HG02938 (cell line): ENCODE measurements at regions not wholly inside any gene's neighbourhood (a gene's known extent, or its start where the extent isn't known, plus 50 kb on each side); places are given as distances from the start of the nearest gene placed in this dataset.
"Not testable (repeated sequence)": the region's sequence is repeated elsewhere in the genome, so short reads cannot be mapped to it uniquely, and the experiment has no call there.

Experiments
- ATAC-seq: cut with Tn5 transposase; IDR thresholded peaks from one replicate; pipeline ENCODE4 v1.9.1; 2021; ENCODE audit warnings: mild to moderate bottlenecking, moderate library complexity; ENCODE audit not compliant: unreplicated experiment

DNA sequence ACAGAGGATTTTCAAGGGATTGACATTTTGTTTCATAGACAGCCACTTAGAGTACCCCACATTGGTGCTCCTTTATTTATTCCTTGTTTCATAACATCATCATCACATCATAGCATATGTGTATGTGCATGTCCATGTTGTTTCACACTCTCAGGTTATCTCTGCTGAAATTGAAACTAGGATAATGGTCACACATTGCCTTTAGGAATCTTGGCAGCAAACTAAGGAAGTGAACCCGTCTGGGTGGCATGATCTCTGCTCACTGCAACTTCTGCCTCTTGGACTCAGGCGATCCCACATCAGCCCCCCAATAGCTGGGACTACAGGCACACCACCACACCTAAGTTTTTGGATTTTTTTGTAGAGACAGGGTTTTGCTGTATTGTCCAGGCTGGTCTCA lies 234.2 kb upstream of the ANKRD50 start:
- no peak for ATAC-seq

DNA sequence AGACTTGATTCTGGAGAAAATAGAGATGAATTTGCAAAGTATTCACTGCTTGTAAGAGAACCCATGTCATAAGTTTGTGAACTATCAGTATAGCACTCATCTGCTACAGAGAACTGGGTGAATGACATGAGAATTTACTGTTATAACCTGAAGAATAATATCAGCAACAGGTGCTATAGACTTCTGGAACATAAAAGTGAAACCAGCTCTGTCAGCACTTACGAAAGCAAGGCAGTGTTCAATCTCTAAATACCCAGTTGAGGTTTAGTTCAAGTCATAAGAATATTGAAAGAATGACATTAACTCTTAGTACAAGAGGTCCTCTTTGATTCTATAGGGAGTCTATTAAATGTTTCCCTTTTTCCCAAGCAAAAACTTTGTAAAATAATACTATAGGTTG lies 232.9 kb upstream of the ANKRD50 start:
- ATAC-seq, result peak; percentile 66

DNA sequence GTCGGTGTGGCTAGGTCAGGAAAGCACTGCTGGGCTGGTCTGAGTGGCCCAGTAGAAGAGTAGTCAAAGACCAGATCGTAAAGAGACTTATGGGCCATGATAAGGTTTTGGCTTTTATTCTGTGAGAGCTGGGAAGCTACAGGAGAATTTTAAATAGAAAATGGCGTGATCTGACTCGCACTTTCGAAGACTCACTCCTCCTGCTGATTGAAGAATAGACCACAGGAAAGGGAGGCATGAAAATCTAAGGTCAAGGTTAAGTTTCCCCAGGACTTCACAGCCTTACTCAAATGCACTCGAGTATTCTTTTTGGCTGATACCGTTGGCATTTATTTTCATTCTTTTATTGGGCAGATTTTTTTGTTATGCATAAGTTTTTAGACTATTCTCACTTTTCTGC lies 231.4 kb upstream of the ANKRD50 start:
- no peak for ATAC-seq

DNA sequence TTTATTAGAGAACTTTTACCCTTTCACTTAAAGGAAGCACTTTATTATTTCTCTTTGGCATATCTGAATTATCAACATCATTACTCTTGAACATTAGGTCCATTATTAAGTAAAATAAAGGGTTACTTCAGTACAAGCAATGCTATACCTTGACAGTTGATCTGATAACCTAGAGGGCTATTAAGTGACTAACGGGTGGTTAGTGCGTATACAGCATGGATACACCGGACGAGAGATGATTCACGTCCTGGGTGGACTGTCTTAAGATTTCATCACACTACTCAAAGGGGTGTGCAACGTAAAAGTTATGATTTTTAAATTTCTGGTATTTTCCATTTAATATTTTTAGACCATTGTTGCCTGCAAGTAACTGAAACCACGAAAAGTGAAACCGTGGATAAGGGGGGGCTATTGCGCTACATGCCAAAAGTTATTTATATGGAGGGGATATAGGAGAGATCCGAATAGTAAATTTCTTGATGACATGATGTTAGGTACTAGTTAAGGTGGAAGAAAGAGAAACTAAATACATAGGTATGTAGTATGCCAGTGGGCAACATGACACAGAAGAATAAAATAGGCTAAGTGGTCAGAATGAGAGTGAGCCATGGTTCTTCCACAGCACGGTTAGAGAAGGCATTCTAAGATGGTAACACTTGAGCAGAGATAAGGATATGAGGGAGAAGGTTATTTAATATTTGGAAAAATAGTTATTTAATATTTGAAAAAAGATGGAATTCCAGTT lies 230.8 kb upstream of the ANKRD50 start:
- no peak for ATAC-seq

DNA sequence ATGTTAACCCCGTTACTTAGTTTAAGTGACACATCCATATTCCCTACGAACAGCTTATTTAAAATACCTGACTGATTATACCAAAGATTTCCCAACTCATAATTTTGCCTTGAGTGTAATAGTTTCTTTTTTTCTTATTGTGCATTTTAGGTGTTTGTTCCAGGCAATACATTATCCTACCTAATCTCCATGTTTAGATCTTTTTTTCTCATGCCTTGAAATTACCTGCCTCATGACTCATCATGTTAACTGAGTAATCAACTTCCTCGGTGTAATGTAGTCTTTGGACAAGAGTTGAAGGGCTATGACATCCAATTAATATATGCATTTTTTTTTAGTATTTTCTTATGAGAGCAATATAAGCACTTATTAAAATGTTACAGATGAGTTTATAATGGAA lies 228.7 kb upstream of the ANKRD50 start:
- ATAC-seq, result no peak

DNA sequence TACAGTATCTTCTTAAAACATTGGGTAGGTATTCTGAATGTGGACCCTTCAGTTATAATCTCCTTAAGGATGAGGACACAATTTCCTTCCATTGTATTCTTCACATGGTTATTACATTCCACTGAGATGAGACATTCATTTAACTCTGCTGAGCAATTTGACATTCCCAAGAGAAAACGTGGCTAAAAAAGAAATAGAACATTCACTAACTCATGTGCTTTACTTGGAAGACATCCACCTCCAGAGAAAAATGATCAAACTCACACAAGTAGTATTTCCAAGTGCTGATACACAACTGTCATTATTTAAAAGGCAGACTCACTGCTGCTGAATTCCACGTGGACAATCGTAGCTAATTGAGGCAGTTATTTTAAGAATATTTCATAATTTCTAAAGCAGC lies 227.9 kb upstream of the ANKRD50 start:
- ATAC-seq, result no peak

DNA sequence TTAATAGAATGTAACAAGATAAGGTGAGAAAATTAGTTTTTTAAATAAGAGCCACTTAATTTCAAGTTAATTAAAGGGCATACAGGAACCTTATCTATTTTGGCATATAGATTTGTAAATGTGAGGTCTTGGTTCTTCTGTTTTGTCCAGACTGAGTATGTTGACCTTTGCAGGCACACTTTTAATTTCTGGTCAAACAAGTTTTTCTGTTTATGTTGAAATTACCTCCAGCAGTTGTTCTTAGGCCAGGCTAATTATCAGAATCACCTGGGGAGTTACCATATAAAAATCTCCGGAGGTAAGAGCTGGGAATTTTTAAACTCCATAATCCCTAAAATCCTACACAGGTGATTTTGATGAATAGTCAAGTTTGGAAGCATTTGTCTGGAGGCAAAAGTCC lies 227.4 kb upstream of the ANKRD50 start:
- ATAC-seq, result no peak

DNA sequence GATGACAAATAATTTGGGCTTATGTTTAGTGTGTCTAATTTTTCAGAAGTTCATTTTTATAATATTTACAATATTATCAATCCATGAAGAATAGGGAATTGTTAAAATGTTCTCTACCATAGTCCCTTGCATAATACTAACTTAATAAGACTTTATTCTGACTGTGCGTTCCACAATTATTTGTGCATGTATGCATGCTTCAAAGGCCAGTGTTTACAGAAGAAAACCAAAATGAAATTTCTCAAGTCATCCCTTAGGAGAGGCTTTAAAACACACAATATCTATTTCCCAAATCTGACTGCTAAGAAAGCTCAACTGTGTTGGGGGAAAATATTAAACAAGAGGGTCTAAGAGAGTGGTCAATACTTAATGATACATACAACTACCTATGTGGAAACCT lies 226.3 kb upstream of the ANKRD50 start:
- no peak for ATAC-seq

DNA sequence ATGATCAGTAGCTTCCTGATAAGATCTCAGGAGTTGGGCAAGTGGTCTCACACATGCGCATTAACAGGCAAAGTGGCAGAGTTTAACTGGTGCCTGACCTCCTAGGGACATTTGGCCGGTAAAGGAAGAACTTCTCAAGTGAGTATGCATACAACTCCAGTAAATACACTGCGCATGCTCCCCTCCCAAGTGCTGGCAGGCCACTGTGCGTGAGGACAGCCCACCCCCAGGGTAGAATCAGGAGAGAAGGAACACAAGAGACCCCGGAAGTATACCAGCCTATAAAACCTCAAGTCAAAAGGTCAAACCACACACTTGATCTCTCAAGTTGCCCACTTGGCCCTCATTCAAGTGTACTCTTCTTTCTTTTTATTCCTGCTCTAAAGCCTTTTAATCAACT lies 225.5 kb upstream of the ANKRD50 start:
- ATAC-seq, result no peak

DNA sequence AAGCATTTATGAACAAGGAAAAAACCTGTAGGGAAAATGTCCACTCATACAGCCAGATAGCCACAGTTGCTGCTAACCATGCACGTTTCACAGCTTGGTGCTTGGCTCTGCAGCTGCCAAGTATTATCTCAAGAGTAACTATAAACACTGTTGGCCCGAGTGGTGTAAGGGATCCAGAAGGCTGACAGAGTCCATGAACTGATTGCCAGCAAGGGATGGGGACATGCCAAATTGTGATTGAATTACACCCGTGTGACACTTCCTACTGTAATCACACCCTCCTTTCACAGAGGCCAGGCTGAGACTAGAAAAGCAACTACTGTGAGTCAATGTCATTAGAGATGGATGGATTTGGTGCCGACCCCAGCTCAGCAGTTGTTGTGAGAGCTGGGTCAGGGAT lies 223.9 kb upstream of the ANKRD50 start:
- ATAC-seq, result no peak

DNA sequence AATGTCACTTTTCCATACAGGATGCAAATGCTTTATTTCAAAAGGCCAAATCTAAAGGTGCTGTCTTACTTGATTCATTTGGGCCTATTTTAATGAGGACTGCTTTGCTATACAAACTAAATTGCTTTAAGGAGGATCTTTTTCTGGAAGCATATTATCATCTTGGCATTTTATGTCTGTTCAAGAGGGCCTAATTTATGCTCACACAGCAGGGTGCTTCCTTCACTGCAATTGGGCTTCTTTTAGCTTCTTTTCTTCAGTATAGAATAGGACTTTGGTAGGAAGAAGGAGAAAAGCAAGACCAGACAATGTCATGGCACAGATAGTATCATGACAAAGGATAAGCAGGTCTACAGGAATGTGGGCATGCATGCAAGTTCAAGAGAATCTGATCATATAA lies 222.4 kb upstream of the ANKRD50 start:
- no peak for ATAC-seq

DNA sequence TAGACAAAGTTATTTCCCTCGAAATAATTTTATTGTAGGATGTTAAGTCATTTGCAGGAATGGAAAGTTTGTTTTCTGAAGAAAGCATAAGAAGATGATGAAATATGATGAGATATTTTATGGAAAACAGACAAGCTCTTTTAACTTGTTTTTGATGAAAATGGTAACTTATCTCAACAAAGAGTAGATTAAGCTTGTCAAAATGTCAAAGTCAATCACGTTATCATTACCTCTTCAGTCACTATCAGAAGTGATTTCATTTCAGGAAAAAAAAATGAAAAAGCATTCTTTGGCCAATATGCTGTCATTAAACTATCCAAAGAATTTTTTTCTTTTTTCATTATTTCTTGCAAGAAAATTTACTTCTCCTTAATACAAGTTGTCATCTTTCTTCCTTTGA lies 221.0 kb upstream of the ANKRD50 start:
- ATAC-seq, result no peak

DNA sequence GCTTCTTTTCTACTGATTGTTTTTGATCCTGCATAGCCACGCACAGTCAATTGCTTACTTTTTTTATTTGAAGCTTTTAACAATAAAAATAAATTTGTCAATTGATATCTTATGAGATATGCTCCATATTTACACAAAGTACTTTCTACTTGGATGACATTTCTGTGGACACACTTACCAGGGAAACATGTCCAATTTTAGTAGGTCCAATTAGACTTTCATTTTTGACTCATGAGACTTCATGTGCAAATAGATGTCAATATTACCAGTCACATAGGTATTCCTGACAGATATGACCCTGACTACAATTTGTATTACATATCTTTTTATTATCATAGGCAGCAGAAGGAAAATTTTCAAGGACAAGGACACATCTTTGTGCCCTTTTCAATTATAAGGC lies 219.9 kb upstream of the ANKRD50 start:
- ATAC-seq, result no peak

DNA sequence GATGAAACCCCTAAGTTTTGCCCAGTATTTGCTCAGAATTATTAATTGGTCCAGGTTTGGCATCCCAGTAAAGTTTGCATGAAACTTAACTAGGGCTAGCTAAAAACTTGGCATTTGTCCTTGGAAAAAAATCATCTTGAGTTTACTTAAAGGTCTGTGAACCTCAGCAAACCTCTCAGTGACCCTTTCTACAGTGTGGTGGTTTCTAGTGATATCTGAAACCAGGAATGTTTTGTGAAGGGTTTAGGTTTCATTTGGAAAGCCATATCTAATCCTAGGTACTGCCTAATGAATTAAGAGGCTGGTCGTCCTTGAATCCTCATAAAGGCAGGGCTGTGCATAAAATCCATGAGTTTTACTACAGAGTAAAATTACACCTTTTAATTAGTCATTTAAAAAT lies 218.5 kb upstream of the ANKRD50 start:
- ATAC-seq, result no peak

DNA sequence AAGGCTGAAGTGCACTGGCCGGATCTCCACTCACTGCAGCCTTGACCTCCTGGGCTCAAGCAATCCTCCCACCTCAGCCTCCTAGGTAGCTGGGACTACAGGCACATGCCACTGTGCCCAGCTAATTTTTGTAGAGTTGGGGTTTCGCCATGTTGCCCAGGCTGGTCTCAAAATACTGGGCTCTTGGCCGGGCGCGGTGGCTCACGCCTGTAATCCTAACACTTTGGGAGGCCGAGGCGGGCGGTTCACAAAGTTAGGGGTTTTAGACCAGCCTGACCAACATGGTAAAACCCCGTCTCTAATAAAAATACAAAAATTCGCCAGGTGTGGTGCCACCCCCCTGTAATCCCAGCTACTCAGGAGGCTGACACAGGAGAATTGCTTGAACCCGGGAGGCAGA lies 210.2 kb upstream of the ANKRD50 start:
- ATAC-seq, result not testable (repeated sequence)

DNA sequence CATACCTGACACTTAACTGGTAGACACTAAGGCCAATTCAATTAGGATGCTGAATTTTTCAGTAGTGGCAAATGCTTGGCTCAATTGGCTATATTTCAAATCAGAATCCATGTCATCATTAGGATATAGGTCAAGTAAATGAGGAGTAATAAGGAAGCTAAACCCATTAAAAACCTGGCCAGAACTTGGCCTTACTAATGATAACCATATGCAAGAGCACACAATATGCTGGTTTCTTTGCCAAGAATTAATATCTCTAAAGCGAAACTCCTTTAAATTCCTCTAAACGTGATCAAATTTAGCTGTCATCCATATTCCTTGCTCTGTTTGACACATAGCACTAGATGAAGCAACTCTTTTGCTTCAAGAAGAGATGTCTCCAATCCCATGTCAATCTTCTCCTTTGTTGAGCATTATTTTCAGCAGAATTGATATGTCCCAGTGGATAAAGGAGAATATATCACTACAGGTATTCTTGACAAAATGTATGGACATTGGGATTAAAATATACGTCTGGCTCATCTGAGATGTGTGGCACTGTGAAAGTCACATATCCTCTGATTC lies 206.1 kb upstream of the ANKRD50 start:
- ATAC-seq, result no peak

DNA sequence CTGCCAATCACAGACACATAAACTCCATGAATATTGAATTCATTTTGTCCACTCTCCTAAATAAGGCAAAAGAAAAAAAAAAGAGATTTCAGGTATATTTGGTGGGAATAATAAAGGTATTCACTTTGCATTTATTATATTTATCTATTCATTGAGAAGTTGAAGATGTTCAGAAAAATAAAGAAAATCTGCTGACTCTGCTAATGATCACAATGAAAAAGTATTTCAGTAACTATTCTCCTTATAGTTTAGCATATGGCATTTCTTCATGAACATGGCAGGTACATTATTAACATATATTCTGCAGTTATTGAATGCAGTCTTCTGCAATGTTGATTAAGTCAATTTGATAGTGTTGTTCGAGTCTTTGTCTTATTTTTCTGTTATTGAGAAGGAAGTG lies 202.5 kb upstream of the ANKRD50 start:
- no peak for ATAC-seq

DNA sequence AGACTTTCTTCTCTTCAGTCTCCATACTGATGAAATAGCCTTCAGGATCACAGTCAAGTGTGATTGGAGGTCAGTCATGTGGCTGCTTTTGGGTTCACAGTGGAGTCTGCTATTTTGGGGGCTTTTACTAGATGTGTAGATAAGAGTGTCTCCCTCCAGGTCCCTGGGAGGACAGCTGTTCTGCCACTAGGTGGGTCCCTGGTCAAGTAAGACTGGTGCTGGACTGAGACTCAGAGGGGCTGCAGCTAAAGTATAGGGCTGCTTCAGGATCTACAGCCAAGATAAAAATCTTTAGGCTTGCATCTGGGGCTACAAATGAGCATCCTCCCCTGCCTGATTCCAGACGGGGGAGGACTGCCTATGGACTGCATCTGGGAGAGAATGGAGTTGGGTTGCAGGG lies 200.7 kb upstream of the ANKRD50 start:
- ATAC-seq, result no peak

DNA sequence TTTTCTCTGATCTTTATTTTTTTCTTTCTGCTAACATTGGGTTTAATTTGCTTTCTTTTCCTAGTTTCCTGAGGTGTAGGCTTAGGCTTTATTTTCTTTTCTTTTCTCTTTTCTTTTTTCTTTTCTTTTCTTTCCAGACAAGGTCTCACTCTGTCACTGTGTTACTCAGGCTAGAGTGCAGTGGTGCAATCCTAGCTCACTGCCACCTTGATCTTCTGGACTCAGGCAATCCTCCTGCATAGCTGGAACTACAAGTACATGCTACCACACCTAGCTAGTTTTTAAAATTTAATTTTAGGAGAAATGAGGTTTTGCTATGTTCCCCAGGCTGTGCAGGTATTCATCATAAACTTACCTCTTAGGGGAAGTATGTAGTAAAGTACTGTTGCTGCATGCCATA lies 197.8 kb upstream of the ANKRD50 start:
- no peak for ATAC-seq

DNA sequence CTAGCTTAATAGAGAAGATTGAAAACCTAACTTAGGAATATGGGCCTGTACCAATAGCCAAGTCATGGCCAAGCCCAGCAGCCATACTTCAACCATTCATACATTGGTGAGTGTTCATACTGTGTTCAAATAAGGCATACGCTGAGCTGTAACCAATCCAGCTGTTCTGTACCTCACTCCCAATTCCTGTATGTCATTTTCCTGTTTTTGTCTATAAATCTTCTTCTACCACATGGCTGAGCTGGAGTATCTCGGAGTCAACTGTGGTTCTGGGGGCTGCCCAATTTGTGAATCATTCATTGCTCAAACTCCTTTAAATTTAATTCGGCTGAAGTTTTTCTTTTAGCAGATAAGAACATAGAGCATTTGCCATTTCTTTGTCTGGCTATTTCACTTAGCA lies 195.3 kb upstream of the ANKRD50 start:
- ATAC-seq, result no peak

DNA sequence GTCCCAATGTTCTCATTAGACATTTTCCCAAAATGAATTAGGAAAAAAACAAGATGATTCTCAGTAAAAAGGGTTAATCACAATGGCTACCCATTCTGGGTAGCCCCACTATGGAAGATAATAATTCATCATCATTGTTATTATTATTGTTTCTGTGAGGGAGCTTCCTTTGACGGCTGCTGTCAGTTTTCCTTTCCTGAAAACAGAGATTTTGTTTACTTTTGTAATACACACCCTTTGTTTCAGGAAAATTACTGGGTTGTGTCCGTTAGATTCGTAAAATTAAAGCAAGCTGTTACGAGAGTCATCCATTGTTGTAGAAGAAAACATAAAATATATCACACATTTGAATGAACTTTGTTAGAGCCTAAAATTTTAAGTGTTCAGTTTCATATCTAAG lies 192.9 kb upstream of the ANKRD50 start:
- ATAC-seq, result no peak

DNA sequence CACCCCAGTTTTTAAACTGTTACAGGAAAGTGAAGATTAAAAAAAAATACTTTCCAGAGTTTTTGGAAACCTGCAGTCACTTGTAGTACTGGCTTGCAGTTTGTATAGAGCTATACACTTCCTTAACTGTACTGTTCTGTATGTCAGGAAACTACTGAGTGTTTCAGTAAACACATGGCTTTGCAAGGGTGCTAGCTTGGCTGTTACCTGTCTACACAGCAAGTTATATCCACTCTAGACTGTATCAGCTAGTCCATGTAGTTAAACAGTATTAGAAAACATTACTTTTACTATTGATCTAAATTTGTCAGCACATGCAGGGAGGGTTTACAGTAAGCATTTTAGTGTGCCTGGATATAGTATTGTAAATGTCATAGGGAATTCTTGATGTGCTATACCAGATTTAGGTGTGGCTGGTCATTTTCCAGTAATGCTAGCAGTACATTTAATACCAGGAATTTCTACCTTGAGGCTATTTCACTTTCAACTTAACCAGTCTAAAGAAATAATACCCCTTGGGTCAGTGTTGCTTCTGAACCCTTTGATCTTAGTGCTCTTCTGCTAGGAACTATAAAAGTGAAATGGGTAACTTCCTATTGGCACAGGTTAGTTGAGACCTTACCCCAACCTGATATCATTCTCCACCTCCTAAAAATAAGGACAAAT lies 192.3 kb upstream of the ANKRD50 start:
- ATAC-seq, result no peak
